BLaER1 treated with 17β-estradiol and CSF1 and Interleukin-3, amounts not matched to agents 10 nM and 100 nM (cell line): ENCODE measurements at regions not wholly inside any gene's neighbourhood (a gene's known extent, or its start where the extent isn't known, plus 50 kb on each side); places are given as distances from the start of the nearest gene placed in this dataset.

Experiments
- H3K27ac ChIP-seq, 11 experiments: shearing (Covaris generic); formaldehyde crosslinking; 2 replicates each; pipeline ENCODE4 v1.8.1; 2022
- H3K27me3 ChIP-seq, 11 experiments: shearing (Covaris generic); formaldehyde crosslinking; 2 replicates each; pipeline ENCODE4 v1.8.1; 2022
- H3K36me3 ChIP-seq, 11 experiments: shearing (Covaris generic); formaldehyde crosslinking; 2 replicates each; pipeline ENCODE4 v1.8.1; 2022
- H3K4me1 ChIP-seq, 10 experiments: shearing (Covaris generic); formaldehyde crosslinking; 2 replicates each; pipeline ENCODE4 v1.8.1; 2022
- H3K4me2 ChIP-seq, 11 experiments: shearing (Covaris generic); formaldehyde crosslinking; 2 replicates each; pipeline ENCODE4 v1.8.1; 2022
- H3K4me3 ChIP-seq, 10 experiments: shearing (Covaris generic); formaldehyde crosslinking; 2 replicates each; pipeline ENCODE4 v1.8.1; 2022
- H3K9ac ChIP-seq, 11 experiments: shearing (Covaris generic); formaldehyde crosslinking; 2 replicates each; pipeline ENCODE4 v1.8.1; 2022
- H3K9me3 ChIP-seq, 11 experiments: shearing (Covaris generic); formaldehyde crosslinking; replicated peaks in 1 of 11; 2 replicates each; pipeline ENCODE4 v1.8.1; 2022
- H4K20me1 ChIP-seq, 11 experiments: shearing (Covaris generic); formaldehyde crosslinking; 2 replicates each; pipeline ENCODE4 v1.8.1; 2022
- Cebpa-rat ChIP-seq, 11 experiments: shearing (Covaris generic); IDR thresholded peaks; 2 replicates each; pipeline ENCODE4 v1.8.1; 2022

DNA sequence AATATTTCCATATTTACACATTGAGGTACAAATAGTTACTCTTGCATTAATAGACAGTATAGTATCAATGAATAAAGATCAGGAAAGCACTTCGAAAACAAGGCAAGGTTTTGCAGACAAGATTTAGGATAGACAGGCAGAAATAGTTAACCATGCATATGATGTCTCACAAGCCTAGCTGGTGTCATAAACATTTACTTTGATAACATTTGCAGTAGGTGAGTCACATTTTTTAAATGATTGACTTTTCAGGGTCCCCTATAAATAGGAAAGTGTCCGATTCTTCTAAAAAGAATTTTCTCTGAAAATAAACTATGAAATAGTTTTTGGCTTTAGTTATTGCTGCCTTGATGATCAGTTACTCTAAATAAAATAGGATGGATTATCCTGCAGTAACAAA is 162.1 kb downstream of the SNX18 start:
- no peak overlapping the region for H3K4me2 ChIP-seq
- no peak for TF ChIP-seq Cebpa-rat (IDR thresholded peaks at IDR 0.05)
- H4K20me1 ChIP-seq, result no peaks in the 10 kb centered on the region
- H3K27ac ChIP-seq, result no peak overlapping the region
- peaks cover 0 to 27% (median 3%) of the 10 kb centered on the region in 10 experiments; a peak in 15 of 20 replicates for H3K4me1 ChIP-seq
- H3K36me3 ChIP-seq, result no peaks in the 10 kb centered on the region
- no peak overlapping the region for H3K9ac ChIP-seq
- peaks cover 0 to 17% (median 7%) of the 10 kb centered on the region in 11 experiments; a peak in 11 of 22 replicates for H3K9me3 ChIP-seq
- H3K4me3 ChIP-seq, result no peak overlapping the region
- no peaks in the 10 kb centered on the region for H3K27me3 ChIP-seq

DNA sequence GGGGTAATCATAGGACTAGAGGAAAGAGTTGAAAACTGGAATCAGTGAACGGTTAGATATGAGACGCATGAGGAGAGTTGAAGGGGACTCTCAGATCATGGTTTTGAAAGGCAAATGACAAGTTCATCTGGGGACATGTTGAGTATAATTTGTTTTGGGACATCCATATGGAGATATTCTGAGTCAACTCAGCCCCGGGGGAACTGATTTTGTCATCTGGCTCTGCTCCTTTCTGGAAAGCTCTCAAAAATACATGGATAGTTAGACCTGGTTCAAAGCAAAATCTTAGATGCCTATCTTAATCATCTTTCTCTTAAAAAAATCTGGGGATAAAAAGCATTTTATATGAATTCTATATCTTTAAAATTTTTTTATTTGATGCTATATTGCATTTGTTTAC is 161.2 kb downstream of the SNX18 start:
- peaks cover 0 to 17% (median 7%) of the 10 kb centered on the region in 11 experiments; a peak in 11 of 22 replicates for H3K9me3 ChIP-seq
- no peak overlapping the region for H3K4me3 ChIP-seq
- H3K4me1 ChIP-seq, result peaks cover 8 to 36% (median 12%) of the 10 kb centered on the region in 10 experiments
- no peaks in the 10 kb centered on the region for H4K20me1 ChIP-seq
- H3K4me2 ChIP-seq, result no peak overlapping the region
- no peak overlapping the region for H3K9ac ChIP-seq
- no peaks in the 10 kb centered on the region for H3K27me3 ChIP-seq
- no peak for TF ChIP-seq Cebpa-rat (IDR thresholded peaks at IDR 0.05)
- H3K36me3 ChIP-seq, result no peaks in the 10 kb centered on the region
- no peak overlapping the region for H3K27ac ChIP-seq

DNA sequence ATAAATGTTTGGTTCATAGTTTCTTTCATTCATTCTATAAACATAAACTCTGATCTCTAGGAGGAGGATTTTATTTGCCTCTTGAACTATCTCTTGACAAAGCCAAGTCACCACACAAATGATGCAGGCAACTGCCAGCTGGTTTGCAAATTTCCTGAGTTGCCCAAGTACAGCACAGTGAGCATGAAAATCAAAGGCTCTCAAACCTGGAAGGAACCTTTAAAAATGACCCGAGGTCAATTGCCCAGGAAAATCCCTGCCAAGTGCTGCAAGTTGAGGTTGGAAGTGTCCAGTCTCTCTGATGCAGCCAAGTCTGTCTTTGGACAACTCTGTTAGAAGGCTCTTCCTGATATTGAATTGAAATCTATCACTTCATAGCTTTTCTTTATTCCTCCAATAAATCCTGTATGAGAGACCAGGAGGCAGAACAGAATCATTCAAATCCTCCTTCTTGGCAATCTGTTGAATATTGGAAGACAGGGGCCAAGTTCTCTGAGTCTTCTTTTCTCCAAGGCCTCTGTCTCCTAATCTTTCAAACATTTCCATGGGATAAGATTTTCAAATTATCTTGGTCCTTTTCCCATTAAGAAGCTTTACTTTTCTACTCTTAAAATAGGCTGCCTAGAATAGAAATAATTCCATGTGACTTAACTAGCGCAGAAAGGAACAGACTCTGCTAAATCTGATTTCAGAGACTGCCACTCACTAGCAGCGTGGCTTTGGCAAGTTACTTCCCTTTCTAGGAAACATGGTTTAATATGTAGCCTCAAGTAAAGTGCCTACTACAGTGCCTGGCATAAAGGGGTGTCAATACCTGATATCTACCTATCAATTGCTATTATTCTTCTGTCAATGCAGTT is 159.2 kb downstream of the SNX18 start:
- Histone ChIP-seq H3K36me3 (peaks cover 0 to 14% (median 0%) of the 10 kb centered on the region in 11 experiments; a peak in 4 of 22 replicates), H4K20me1 (no peaks in the 10 kb centered on the region), H3K27ac (peak overlapping the region in 2 of 11 experiments; percentile 1 to 16; a peak in 2 of 22 replicates), H3K9ac (no peak overlapping the region), H3K4me1 (peaks cover 20 to 56% (median 26%) of the 10 kb centered on the region in 10 experiments), H3K4me3 (no peak overlapping the region), H3K4me2 (peak overlapping the region in 5 of 11 experiments; percentile 2 to 55 (median 9); a peak in 8 of 22 replicates), H3K27me3 (no peaks in the 10 kb centered on the region), H3K9me3 (peaks cover 4 to 37% (median 24%) of the 10 kb centered on the region in 11 experiments; a peak in 21 of 22 replicates)
- no peak for TF ChIP-seq Cebpa-rat (IDR thresholded peaks at IDR 0.05)

DNA sequence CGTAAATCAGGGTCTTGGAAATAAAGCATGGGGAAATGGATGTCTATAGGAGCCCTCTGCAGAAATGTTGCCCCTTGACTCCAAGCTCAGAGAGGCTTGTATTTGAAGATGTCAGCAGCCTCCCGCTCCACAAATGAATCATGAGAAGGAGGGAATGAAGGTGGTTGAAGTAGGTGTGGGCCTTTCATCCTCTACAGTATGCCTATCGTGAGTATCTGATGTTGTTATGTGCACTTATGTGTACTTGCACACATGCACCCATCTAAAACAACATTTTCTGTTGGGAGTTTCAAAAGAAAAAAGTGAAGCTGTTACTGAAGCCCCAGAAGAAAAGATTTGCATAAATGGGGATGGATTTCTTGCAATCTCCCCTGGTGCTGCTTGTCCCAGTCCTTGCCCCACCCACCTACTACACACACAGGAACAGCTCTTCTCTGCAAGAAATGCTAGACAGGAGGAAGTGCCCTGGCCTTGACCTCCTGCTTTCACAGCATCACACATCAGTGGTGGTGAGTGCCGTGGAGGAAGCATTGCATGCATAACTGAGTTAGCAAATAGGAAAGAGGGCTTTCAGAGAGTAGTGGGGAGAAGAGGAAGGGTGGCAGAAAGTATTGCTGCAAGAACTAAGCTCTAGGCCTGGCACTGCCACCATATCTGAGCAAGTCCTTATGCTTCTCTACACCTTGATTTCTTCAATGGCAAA is 156.1 kb downstream of the SNX18 start:
- Histone ChIP-seq H3K4me1 (peaks cover 39 to 86% (median 52%) of the 10 kb centered on the region in 10 experiments), H3K4me2 (peak overlapping the region; percentile 37 to 83 (median 67))

DNA sequence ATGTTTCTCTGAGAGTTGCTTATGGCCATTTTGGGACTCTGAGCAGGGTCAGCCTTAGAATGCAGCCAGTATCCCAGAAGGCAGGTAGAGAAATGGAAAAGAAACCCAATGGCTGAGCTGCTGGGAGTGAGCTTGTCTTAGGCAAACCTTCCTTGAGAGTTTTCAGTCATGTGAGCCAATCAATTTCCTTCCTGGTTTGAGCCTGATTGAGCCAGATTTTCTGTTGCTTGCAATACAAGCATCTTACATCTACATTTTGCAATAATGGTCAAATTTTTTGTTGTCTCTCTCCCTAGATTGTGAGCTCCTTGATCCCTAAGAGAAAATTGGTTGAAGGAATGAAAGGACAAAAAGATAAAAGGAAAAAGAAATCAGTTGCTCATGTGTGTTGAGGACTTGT is 155.3 kb downstream of the SNX18 start:
- H3K4me2 ChIP-seq, result peak overlapping the region in 10 of 11 experiments; percentile 2 to 83 (median 68); a peak in 16 of 22 replicates
- H3K36me3 ChIP-seq, result peaks cover 0 to 26% (median 0%) of the 10 kb centered on the region in 11 experiments; a peak in 4 of 22 replicates
- peak overlapping the region in 2 of 10 experiments; percentile 29 to 52; a peak in 3 of 20 replicates for H3K4me3 ChIP-seq
- H4K20me1 ChIP-seq, result no peaks in the 10 kb centered on the region
- H3K9ac ChIP-seq, result peak overlapping the region in 3 of 11 experiments; percentile 31 to 47 (median 32); a peak in 5 of 22 replicates
- peak overlapping the region; percentile 23 to 91 (median 67); a peak in 19 of 22 replicates for H3K27ac ChIP-seq
- TF ChIP-seq Cebpa-rat (IDR thresholded peaks at IDR 0.05), result no peak
- H3K27me3 ChIP-seq, result no peaks in the 10 kb centered on the region
- H3K9me3 ChIP-seq, result peaks cover 12 to 66% (median 54%) of the 10 kb centered on the region in 11 experiments
- peaks cover 39 to 91% (median 53%) of the 10 kb centered on the region in 10 experiments for H3K4me1 ChIP-seq

More for the DNA sequence above, 156.1 kb downstream of the SNX18 start:
- H4K20me1 ChIP-seq, result no peaks in the 10 kb centered on the region
- H3K9me3 ChIP-seq, result peaks cover 4 to 58% (median 46%) of the 10 kb centered on the region in 11 experiments; a peak in 21 of 22 replicates
- H3K36me3 ChIP-seq, result peaks cover 0 to 26% (median 0%) of the 10 kb centered on the region in 11 experiments; a peak in 4 of 22 replicates
- peak; percentile 28 to 79 (median 56); a peak in 13 of 22 replicates for TF ChIP-seq Cebpa-rat (IDR thresholded peaks at IDR 0.05)
- peak overlapping the region in 7 of 11 experiments; percentile 4 to 55 (median 52); a peak in 11 of 22 replicates for H3K9ac ChIP-seq
- H3K27ac ChIP-seq, result peak overlapping the region; percentile 53 to 91 (median 74)
- peak overlapping the region in 1 of 10 experiments; percentile 52; a peak in 1 of 20 replicates for H3K4me3 ChIP-seq
- H3K27me3 ChIP-seq, result no peaks in the 10 kb centered on the region

DNA sequence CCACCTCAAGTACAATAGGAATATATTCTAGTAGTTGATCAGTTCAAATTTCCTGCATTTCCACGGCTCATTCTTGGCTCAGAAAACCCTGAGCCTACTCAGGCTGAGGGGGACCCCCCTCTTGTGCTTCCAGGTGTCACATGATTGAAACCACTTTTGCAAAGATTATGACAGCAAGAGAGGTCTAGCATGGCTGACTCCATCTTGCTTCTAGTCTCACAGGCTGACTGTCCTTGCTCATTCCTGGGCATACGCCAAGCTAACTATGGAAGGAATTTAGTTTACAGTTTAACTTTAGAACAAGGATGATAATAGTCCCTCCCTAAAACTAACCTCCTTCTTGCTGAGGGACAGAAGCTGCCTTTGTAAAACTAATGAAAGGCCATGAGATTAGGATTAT is 154.1 kb downstream of the SNX18 start:
- Histone ChIP-seq H3K4me1 (peaks cover 39 to 84% (median 53%) of the 10 kb centered on the region in 10 experiments), H3K36me3 (peaks cover 0 to 29% (median 0%) of the 10 kb centered on the region in 11 experiments; a peak in 4 of 22 replicates), H3K4me2 (peak overlapping the region in 3 of 11 experiments; percentile 19 to 83 (median 83); a peak in 5 of 22 replicates), H3K9ac (peak overlapping the region in 3 of 11 experiments; percentile 31 to 71 (median 70); a peak in 4 of 22 replicates), H3K4me3 (no peak overlapping the region; a peak in 2 of 20 replicates), H3K9me3 (peaks cover 21 to 78% (median 63%) of the 10 kb centered on the region in 11 experiments), H3K27ac (peak overlapping the region in 7 of 11 experiments; percentile 1 to 91 (median 50); a peak in 10 of 22 replicates), H3K27me3 (no peaks in the 10 kb centered on the region), H4K20me1 (no peaks in the 10 kb centered on the region)
- TF ChIP-seq Cebpa-rat (IDR thresholded peaks at IDR 0.05), result no peak

DNA sequence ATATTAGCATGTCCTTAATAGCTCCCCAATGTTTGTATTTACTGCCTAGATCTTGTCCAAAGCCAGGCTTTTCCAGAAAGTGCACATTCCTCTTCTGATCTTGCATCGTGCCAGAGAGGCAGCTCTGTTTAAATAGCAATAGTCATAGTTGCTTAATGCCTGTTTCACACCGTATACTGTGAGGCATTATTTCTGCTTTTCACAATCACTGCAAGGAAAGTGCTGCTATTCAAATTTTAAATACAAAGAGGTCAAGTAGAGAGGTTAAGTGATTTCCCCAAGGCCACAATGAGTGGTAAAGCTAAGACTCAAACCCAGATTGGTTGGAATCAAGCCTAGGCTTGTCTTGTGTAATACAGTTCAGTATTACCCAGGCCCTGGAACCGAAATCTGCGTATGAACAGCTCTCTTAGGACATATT is 153.6 kb downstream of the SNX18 start:
- no peaks in the 10 kb centered on the region for H3K27me3 ChIP-seq
- H3K4me1 ChIP-seq, result peaks cover 39 to 79% (median 53%) of the 10 kb centered on the region in 10 experiments
- H3K9me3 ChIP-seq, result peaks cover 21 to 84% (median 63%) of the 10 kb centered on the region in 11 experiments
- H3K27ac ChIP-seq, result peak overlapping the region in 9 of 11 experiments; percentile 43 to 91 (median 59); a peak in 14 of 22 replicates
- H3K9ac ChIP-seq, result peak overlapping the region in 3 of 11 experiments; percentile 24 to 74 (median 73); a peak in 5 of 22 replicates
- peaks cover 0 to 29% (median 0%) of the 10 kb centered on the region in 11 experiments; a peak in 4 of 22 replicates for H3K36me3 ChIP-seq
- H4K20me1 ChIP-seq, result no peaks in the 10 kb centered on the region
- peak in 1 of 11 experiments; percentile 72; a peak in 3 of 22 replicates for TF ChIP-seq Cebpa-rat (IDR thresholded peaks at IDR 0.05)
- peak overlapping the region in 9 of 11 experiments; percentile 63 to 83 (median 75); a peak in 13 of 22 replicates for H3K4me2 ChIP-seq
- no peak overlapping the region; a peak in 1 of 20 replicates for H3K4me3 ChIP-seq

DNA sequence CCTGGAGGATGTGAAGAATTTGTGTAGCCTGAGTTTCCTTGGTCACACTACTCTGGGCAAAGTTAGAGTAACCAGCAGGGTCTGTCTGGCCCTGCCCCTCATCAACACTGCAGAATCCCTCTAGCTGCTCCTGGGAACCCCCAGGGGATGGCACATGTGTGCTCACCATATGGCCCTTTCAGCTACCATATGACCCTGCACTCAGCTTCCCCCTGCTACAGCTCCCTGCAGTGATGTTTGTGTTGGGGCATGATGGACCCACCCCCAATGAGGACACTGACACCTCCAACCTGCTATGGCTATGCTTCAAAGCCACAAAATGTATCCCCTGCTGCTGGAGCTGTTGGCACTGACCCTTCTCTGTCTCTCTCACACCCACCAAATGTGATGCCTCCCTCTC is 152.7 kb downstream of the SNX18 start:
- Histone ChIP-seq H3K27me3 (no peaks in the 10 kb centered on the region), H4K20me1 (no peaks in the 10 kb centered on the region), H3K4me3 (no peak overlapping the region; a peak in 1 of 20 replicates), H3K9me3 (peaks cover 20 to 81% (median 63%) of the 10 kb centered on the region in 11 experiments), H3K36me3 (peaks cover 0 to 29% (median 0%) of the 10 kb centered on the region in 11 experiments; a peak in 4 of 22 replicates), H3K4me1 (peaks cover 39 to 77% (median 53%) of the 10 kb centered on the region in 10 experiments), H3K9ac (peak overlapping the region in 3 of 11 experiments; percentile 18 to 74 (median 73); a peak in 4 of 22 replicates), H3K27ac (peak overlapping the region; percentile 9 to 91 (median 57); a peak in 20 of 22 replicates), H3K4me2 (peak overlapping the region; percentile 63 to 83 (median 73))
- no peak for TF ChIP-seq Cebpa-rat (IDR thresholded peaks at IDR 0.05)
